ENCODE measurements at regions not wholly inside any gene's neighbourhood (a gene's known extent, or its start where the extent isn't known, plus 50 kb on each side); places are given as distances from the start of the nearest gene placed in this dataset.

GRCh38 chr5:164206196-164206595, 700.8 kb downstream of the MAT2B start:
- intact Hi-C loops (cut with DNase I): no loop called here
- no peak overlapping the region for H3K27ac ChIP-seq
- H3K27me3 ChIP-seq: no peaks in the 10 kb centered on the region
- no peaks in the 10 kb centered on the region for H3K36me3 ChIP-seq (replicated peaks in 1 of 2)
- TF ChIP-seq POLR2A (IDR thresholded peaks at IDR 0.05) (no peak), CTCF (IDR thresholded peaks at IDR 0.05) (no peak)
- 75 to 93% (median 78%) methylated on average over 2 of the region's 2 CpGs for WGBS, 4 donors
- no peaks in the 10 kb centered on the region for H3K4me1 ChIP-seq (replicated peaks in 1 of 2)
- H3K9me3 ChIP-seq (replicated peaks in 1 of 3): no peaks in the 10 kb centered on the region
- no peak for DNase-seq
- H3K4me3 ChIP-seq: no peak overlapping the region

GRCh38 chr5:164207646-164208045, 702.2 kb downstream of the MAT2B start:
- no peak overlapping the region for H3K27ac ChIP-seq
- no peak for DNase-seq

GRCh38 chr5:164210491-164210890, 705.1 kb downstream of the MAT2B start:
- TF ChIP-seq CTCF (IDR thresholded peaks at IDR 0.05): no peak
- no peak for TF ChIP-seq POLR2A (IDR thresholded peaks at IDR 0.05)
- H3K9me3 ChIP-seq (replicated peaks in 1 of 3): no peaks in the 10 kb centered on the region
- no peak for DNase-seq
- no peaks in the 10 kb centered on the region for H3K4me1 ChIP-seq (replicated peaks in 1 of 2)
- H3K36me3 ChIP-seq (replicated peaks in 1 of 2): no peaks in the 10 kb centered on the region
- H3K4me3 ChIP-seq: no peak overlapping the region
- WGBS, 4 donors: 66 to 80% (median 72%) methylated on average over 3 of the region's 3 CpGs
- no peak overlapping the region for H3K27ac ChIP-seq
- H3K27me3 ChIP-seq: no peaks in the 10 kb centered on the region
- intact Hi-C loops (cut with DNase I): no loop called here

More at GRCh38 chr5:164207646-164208045, 702.2 kb downstream of the MAT2B start:
- intact Hi-C loops (cut with DNase I): no loop called here
- TF ChIP-seq POLR2A (IDR thresholded peaks at IDR 0.05) (no peak), CTCF (IDR thresholded peaks at IDR 0.05) (no peak)
- H3K36me3 ChIP-seq (replicated peaks in 1 of 2): no peaks in the 10 kb centered on the region
- H3K9me3 ChIP-seq (replicated peaks in 1 of 3): no peaks in the 10 kb centered on the region
- no peaks in the 10 kb centered on the region for H3K27me3 ChIP-seq
- no peak overlapping the region for H3K4me3 ChIP-seq
- H3K4me1 ChIP-seq (replicated peaks in 1 of 2): no peaks in the 10 kb centered on the region
- 74 to 81% (median 77%) methylated on average over 3 of the region's 3 CpGs for WGBS, 4 donors

DNA sequence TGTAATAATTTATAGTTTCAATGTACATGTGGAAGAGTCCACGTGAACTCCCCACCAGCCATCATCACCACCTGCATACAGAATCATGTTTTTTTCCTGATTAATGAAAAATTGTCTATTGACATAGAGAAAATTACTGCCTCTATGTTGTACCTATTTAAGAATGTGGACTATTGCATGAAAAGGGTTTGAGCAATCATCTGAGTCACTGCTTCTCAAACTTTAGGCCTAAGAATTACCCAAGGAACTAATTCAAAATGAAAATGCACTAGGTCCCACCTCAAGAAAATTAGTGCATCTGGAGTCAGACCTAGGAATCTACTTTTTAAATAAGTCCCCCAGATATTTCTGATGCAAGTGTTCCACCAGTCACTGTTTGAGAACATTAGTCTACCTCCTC, 709.3 kb downstream of the MAT2B start:
- DNase-seq: no peak
- TF ChIP-seq POLR2A (IDR thresholded peaks at IDR 0.05) (no peak), CTCF (IDR thresholded peaks at IDR 0.05) (no peak)
- H3K27ac ChIP-seq: no peak overlapping the region
- H3K36me3 ChIP-seq (replicated peaks in 1 of 2): no peaks in the 10 kb centered on the region
- H3K4me1 ChIP-seq (replicated peaks in 1 of 2): no peaks in the 10 kb centered on the region
- 78 to 89% (median 83%) methylated on average over 1 of the region's 1 CpG for WGBS, 4 donors
- H3K9me3 ChIP-seq (replicated peaks in 1 of 3): no peaks in the 10 kb centered on the region
- H3K27me3 ChIP-seq: no peaks in the 10 kb centered on the region
- no peak overlapping the region for H3K4me3 ChIP-seq
- intact Hi-C loops (cut with DNase I): no loop called here
